GM21528 (cell line): ENCODE measurements at regions not wholly inside any gene's neighbourhood (a gene's known extent, or its start where the extent isn't known, plus 50 kb on each side); places are given as distances from the start of the nearest gene placed in this dataset.

Experiments
- ATAC-seq: cut with Tn5 transposase; IDR thresholded peaks from one replicate; pipeline ENCODE4 v1.9.1; 2021; ENCODE audit warnings: mild to moderate bottlenecking, moderate library complexity; ENCODE audit not compliant: unreplicated experiment, low FRiP score

DNA sequence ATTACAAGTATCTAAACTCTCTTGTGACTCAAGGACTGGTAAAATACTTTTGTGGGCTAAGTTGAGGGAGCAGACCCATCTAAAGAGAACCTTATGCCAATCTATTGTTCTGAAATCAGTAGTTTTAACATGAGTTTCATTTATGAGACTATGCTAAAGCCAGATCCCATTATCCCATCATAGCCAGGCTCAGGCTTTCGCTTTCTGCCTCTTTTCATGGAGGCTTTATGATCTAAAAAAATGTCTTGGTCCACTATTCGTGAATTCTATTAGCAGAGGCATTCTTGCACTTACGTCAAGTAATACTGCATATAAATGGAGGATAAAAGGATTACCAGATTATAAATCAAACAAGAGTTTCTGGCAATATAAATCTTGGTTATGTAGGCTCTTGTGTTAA lies 1636.9 kb upstream of the ACVR2A start:
- ATAC-seq, result no peak

DNA sequence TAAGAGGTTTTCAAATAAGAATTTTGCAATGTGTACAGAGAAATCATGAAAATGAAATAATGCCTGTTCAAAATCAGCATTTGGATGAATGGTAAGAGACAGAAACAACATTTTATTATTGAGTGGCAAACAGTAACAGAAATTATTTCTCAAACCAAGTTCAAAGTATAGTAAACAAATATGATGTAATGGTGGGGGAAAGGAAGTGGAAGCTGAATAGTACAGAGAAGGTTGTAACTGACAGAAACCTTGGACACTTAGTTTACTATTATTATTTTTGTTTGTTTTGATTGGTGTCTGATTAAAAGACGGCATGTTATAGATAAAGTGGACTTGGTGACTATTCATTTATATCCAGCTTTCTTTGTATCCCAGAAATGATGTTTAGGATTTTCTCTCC lies 1637.4 kb upstream of the ACVR2A start:
- no peak for ATAC-seq

DNA sequence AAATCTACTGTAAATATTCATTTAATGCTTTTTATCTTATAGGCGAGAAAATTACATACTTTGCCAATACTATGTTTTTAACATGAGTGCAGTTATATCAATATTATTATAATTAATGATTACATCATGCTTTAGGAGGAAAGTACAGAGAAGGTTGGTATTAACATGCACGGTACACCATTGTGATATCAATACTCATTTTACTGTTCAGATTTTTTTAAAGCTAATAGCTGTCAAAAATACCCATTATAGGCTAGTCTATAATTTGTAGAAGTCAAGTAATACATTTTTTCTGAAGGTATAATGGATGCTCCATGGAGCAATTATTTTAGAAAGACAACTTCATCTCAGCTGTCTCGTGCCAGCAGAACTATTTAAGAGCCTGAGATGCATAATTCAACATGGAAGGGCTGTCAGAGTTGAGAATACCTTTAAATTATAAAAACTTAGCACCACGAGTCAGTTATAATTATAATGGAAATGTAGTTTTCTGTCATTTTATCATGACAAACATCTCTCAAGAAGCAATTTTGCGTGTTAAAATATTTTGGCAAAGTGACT lies 1641.7 kb upstream of the ACVR2A start:
- no peak for ATAC-seq

DNA sequence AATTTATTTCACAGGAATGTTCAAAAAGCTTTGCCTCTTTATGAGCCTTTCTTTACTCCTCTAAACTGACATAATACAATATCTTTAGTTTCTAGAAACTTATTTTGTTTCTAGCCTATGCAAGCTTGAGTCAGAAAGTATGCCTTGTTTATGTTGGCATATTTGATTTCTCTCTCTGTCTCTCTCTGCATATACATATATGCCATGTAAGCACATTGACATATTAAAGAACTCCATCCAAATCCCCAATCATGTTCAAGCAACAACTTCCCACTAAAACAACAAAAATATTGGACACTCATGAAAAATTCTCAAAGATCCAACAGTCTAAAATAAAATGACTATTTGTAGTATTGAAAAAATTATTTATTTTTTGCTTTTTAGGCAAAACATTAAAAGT lies 1651.2 kb upstream of the ACVR2A start:
- no peak for ATAC-seq

DNA sequence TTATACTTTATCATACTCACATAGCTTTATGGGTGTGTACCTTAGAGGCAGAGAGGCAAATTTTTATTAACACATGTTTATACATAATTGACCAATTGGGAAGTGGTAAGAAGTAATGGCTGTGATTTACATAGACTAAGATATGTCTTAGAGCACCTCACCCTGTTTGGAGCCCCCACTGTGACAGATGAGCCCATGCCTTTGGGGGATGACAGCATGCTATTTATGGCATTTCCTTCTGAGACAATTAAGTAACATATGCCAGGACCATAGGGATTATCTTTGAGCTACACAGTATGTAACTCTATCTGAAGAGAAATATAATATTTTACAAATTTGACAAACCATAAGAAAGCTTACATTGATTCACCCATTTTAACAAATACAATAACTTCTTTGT lies 1655.3 kb upstream of the ACVR2A start:
- ATAC-seq, result no peak

DNA sequence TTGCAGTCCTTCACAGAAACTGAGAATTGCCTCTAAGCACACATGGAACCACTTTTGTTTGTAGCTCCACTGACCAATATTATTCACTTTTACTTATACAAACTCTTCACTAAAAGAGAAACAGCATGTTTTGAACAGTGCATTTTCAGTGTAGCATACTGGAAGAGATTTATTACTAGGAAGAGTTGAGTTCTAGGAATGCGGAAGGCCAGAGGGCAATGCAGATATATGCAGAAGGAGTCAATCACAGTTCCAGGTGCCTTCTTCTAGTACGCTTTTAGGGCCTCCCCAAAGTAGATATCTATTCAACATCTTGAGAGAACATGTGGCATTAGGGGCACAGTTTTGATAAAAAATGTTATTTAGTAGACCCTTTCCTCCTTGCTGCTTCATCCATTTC lies 1654.0 kb upstream of the ZEB2 start:
- ATAC-seq, result no peak

DNA sequence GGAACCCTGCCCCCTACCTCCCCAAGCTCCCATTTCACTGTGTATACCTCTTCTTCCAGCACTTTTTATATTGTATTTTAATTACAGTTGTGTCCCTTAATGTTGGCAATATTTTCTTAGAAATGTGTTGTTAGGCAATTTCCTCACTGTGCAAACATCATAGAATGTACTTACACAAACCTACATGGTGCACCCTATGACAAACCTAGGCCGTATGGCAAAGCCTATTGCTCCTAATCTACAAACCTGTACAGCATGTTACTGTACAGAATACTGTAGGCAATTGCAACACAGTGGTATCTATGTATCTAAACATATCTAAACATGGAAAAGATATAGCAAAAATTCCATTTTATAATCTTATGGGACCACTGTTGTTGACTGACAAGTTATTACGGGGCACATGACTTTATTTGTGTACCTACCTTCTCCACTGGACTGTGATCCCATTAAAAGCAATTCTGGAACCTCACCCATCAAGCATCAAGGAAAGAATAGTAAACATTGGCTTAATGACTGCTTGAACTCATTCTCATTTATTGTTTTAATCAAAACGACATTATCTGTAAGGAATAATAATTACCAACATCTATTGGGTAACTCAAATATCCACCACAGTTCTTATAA lies 1641.5 kb upstream of the ZEB2 start:
- no peak for ATAC-seq

DNA sequence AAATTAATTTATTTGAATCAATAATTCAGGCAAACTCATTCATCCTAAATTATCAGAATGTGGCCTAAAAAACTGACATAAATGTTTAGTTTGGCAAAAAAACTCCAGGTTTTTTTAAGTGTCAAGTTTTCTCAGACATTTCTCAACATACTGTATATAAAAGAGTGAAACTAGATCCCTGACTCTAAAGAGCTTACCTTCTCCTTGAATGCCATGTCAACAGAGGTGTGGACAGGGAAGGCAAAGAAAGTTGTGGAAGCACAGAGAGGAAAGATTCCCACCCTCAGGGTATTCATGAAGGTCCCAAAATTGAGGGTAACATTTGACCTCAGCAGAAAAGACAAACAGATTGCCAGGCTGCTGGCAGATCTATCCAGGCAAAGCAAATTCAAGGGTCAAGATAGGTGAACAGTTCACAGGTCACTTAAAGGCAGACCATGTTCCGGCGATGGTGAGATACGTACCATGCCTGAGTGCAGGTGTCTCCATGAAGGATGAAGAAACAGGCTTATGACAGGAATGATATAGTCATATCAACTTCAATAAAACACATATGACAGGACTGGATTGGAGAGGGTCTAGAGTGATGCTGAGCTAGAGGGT lies 1638.3 kb upstream of the ZEB2 start:
- ATAC-seq, result no peak

DNA sequence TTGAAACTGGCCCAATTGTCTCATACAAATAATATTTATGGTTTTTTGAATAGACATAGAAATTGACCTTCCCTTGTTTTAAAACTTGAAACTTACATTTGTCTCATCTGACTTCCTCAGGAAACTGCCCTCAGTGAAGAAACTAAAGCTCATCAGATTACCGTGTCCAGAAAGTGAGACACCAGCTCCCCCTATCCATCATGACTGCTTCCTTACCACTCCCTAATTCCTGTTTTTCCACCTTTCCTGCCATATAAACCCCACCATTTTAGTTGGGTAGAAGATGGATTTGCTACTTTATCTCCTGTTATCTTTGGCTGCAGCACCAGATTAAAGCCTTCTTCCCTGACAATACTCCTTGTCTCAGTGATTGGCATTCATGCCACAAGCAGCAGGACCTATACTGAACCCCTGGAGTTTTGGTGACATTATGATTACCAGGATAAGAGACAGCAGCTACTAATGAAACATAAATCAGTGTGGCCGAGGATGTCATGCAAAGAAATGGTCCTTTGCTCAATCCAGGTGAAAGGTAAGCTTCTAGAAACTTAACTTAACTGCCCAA lies 1627.6 kb upstream of the ZEB2 start:
- ATAC-seq, result no peak

DNA sequence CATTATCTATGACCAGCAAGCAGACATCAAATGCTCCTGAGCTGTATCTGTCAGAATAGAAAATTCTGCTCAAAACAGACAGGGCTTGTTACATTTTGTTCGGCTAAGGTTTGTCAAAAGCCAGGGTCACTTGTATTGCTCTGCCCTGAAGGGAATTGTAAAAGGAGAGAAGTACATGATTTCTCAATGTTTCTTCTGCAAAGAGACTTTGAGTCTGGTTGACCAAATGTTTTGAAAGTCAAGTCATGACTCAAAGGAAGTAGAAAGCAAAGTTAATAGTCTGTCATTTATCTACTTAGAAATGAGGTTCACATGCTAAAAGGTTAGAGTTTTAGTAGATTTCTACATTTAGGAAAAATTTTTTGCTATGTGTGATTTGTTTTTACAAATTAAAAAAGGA lies 1624.1 kb upstream of the ZEB2 start:
- no peak for ATAC-seq

DNA sequence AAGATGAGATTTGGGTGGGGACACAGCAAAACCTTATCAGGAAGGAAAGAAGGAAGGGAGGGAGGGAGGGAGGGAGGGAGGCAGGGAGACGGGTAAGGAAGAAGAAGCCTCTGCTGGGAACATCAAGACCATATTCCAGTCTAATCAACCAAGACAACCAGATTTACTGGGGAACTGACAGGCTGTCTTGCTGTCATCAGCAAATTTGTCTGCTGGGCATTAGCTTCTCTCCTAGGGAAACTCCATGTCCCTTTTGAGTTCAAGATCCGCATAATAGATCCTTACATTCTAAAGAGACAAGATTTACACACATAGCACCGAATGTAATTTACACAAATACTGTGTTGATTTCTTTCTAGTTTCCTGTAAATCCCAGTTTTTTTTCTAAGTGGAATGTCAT lies 1618.9 kb upstream of the ZEB2 start:
- ATAC-seq, result no peak

DNA sequence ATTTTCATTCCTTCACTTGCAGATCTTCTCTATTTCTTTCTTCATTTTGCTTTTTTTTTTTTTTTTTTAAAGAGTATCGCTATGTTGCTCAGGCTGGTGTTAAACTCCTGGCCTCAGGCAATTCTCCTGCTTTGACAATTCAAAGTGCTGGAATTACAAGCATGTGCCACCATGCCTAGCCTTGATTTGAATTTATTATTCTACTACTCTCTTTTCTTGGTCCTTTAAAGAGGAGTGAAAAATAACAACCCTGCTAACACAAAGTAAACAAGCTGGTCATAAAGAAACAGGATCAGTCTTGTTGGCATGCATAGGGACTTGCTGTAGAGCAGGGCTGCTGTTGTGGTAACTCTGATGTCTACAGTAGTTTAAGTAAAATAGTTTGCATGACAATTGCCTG lies 1615.3 kb upstream of the ZEB2 start:
- ATAC-seq, result no peak

DNA sequence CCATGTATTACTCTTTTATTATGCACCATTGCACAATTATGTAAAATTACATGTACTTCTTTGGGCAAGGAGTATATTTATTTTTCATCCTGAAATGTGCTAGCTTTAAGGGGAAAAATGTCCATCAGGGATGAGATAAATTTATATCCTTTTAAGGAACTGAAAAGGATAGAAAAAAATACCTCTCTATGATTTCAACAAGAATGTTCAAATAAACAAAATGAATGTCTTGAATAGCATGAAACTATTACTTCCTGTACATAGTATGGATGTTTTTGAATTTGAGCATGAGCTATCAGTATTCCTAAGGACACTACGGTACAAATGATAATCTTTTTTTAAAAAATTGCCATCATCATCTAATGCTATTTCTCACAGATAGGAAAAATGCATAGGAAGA lies 1611.9 kb upstream of the ZEB2 start:
- ATAC-seq, result no peak

DNA sequence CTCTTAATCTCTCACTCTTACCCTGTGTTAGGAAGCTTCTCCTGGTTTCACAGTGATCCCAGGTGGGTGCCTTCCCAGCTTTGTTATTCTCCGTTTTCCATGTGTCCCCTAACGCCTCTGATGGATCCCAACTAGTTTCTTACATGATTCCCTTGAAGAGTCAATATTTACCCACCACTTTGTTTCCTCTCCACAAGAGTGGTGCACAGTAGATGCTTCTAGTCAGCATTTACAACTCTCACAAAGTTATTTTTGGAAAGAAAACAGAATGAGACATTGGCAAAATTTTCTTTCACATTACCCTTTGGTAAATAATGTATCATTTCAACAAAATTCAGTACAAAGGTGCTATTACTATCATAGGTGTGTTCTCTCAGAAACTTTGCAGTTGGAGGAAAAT lies 1611.1 kb upstream of the ZEB2 start:
- no peak for ATAC-seq

DNA sequence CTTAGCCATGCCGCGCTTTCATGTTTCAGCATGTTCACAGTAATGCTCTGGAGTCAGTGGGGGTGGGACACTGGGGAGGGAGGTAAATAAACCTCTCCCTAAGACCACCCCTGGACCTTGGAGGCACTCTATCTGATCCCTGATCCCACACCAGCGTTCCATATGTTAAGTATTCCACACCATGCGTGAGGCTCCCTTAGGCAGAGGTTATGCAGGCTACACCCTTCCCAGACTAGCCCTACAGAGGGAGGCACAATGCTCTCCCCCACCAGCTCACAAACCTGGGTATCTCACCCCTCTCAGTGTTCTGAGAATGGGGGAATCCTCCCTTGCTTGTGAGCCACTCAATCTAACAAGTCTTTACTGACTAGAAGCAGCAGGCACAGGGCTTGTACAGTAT lies 1610.4 kb upstream of the ZEB2 start:
- no peak for ATAC-seq

DNA sequence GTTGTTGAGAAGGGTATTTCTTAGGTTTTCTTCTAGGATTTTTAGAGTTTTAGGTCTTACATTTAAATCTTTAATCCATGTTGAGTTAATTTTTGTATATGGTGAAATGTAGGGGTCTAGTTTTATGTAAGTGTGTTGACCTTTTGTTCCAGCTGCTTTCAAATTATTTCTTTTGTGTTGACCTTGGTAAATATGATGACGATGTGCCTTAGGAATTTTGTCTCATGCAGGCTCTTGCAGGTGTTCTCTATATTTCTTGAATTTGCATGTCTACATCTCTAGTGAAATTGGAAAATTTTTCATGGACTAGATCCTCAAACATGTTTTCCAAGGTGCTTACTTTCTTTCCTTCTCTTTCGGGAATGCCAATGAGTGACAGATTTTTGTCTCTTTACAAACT lies 1609.3 kb upstream of the ZEB2 start:
- no peak for ATAC-seq

DNA sequence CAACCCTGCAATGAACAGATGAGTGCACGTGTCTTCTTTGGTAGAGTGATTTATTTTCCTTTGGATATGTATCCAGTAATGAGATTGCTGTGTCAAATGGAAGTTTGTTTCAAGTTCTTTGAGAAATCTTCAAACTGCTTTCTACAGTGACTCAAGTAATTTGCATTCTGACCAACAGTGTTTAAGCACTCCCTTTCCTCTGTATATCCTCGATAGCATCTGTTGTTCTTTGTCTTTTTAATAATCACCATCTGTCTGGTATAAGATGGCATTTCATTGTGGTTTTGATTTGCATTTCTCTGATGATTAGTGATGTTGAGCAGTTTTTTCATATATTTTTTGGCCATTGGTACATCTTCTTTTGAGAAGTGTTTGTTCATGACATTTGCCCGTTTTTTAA lies 1608.3 kb upstream of the ZEB2 start:
- ATAC-seq, result no peak

DNA sequence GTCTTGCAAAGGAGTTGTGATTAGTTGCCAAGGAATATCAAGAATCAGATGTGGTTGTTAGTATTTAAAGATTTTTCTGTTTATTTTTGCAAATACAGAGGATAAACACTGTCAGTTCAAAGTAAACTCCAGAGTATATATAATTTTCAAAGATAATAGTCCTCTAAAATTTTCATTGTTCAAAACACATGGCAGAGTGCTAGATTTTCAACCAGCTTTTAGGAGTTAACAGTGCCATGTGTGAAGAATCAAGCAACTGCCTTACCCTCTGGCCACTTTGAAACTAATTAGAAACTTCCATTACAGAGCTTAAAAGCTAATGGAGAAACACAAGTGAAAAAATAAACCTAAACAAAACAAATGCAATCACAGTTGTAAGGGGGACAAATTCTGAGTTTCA lies 1605.6 kb upstream of the ZEB2 start:
- ATAC-seq, result no peak

DNA sequence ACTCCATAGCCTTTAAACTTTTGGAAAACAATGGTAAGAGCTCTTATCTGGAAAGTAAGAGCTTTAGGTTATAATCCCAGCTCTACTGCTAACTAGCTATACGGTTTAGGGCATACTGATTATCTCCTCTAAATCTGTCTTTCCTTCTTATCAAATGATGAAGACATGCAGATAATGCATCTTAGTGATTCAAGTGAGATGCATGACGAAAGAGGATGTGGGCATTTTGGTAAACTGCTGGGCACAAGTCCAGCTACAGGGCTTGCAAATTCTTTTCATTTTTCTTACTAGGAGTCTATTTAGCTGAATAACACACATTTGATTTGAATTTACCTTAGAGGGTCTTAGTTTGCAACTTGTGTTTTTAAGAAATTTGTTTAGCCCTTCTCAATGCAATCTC lies 1604.8 kb upstream of the ZEB2 start:
- no peak for ATAC-seq

DNA sequence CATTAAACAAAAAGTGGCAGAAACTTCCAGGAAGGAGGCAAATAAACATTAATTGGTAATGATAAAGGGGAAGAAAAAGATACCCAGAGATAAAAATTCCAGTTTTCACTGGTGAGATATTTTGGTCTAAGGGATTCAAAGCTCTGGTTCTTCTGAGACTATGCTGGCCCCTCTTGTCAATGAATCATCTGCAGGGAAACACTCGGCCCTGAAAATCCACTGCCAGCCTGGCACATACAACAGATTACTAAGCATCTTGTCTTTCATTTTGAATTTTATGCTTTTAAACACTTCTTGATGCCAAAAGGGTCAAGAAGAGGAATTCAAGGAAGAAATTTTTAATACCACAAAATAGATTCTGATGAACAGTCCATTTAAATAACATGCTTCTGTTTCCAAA lies 1603.8 kb upstream of the ZEB2 start:
- ATAC-seq, result no peak

DNA sequence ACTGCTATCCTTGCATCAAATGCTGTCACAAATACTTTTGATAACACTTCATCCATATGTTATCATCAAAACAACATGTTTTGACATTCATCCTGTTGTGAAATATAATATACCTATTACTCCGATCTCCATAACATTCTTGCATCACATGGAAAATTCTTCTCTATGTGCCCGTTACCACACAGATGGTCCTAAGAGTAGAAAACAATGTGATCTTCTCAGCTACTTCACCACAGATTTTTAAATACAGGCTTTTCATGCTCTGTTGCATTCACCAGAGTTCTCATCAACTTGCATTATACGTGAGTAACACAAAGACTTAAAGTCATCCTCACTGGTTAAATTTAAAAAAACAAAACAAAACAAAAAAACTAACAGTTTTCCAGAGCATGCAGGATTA lies 1603.3 kb upstream of the ZEB2 start:
- no peak for ATAC-seq

DNA sequence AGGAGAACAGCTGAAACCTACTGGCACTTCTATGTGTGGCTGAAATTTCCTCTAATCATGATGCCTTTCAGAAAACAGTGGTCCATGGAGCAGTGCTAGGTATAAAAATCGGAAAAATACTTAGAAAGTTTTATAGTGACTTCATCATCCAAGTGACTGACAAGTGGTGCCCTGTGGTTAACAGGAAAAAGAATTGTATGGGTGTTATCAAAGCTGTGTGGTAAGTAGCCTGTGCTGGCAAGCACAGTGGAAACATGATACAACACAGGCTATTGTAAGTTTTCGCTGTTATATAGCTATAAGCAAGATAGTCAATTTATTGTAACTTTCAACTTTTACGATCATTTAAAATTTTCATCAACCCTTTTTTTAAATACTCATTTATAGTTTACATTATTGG lies 1599.7 kb upstream of the ZEB2 start:
- no peak for ATAC-seq
